Sigmoid colon (tissue), 6 donors: ENCODE measurements at regions not wholly inside any gene's neighbourhood (a gene's known extent, or its start where the extent isn't known, plus 50 kb on each side); places are given as distances from the start of the nearest gene placed in this dataset.

Experiments
- DNase-seq: peaks from one replicate; pipeline ENCODE4 v3.0.0-alpha.2; 2019
- H3K27ac ChIP-seq, 4 donors: fragments of 200-600 bp; sonication (generic); one replicate each; pipeline ENCODE4 v1.5.1; 2016 to 2019; ENCODE audit warnings: mild to moderate bottlenecking in 1 of 4
- H3K27me3 ChIP-seq, 3 donors: fragments of 200-600 bp; sonication (generic); one replicate each; pipeline ENCODE4 v1.5.1; 2019; ENCODE audit warnings: mild to moderate bottlenecking in 1 of 3
- H3K36me3 ChIP-seq, 4 donors: fragments of 200-600 bp; sonication (generic); one replicate each; pipeline ENCODE4 v1.5.1; 2016 to 2019
- H3K4me1 ChIP-seq, 4 donors: fragments of 200-600 bp; sonication (generic); one replicate each; pipeline ENCODE4 v1.5.1; 2017 to 2019
- H3K4me3 ChIP-seq, 4 donors: fragments of 200-600 bp; sonication (generic); one replicate each; pipeline ENCODE4 v1.5.1; 2017 to 2019; ENCODE audit warnings: mild to moderate bottlenecking in 2 of 4, moderate library complexity in 1 of 4
- H3K9me3 ChIP-seq, 4 donors: fragments of 200-600 bp in 3 of 4; sonication (generic) in 3 of 4; one replicate each; pipeline versions ENCODE4 v1.5.1 to v1.6.1; 2013 to 2019
- CTCF ChIP-seq, 4 experiments: fragments of 450-650 bp in 3 of 4; fragments of 200-600 bp in 1 of 4; IDR thresholded peaks; one replicate each; pipeline ENCODE4 v1.5.1; 2016 to 2019; ENCODE audit warnings: antibody characterized with exemption in 4 of 4, mild to moderate bottlenecking in 3 of 4, moderate library complexity in 2 of 4
- EP300 ChIP-seq, 4 donors: sonication (generic); formaldehyde crosslinking; IDR thresholded peaks; one replicate each; pipeline ENCODE4 v1.6.1; 2017; ENCODE audit warnings: antibody characterized with exemption in 4 of 4
- POLR2A ChIP-seq, 2 donors: fragments of 450-650 bp; IDR thresholded peaks; one replicate each; pipeline ENCODE4 v1.6.1; 2016; ENCODE audit warnings: antibody characterized with exemption in 2 of 2, mild to moderate bottlenecking in 2 of 2, moderate library complexity in 2 of 2
- POLR2AphosphoS5 ChIP-seq, 4 donors: sonication (generic); formaldehyde crosslinking; IDR thresholded peaks; one replicate each; pipeline ENCODE4 v1.6.1; 2017; ENCODE audit warnings: antibody characterized with exemption in 4 of 4
- WGBS, 2 donors: extraction: QIAGEN DNeasy Blood & Tissue Kit; methylation state at CpG; one replicate each; pipeline ENCODE4 v1.1.7; 2013; 5-methylcytosine and 5-hydroxymethylcytosine counted together
- intact Hi-C: fragments of 100-400 bp; cut with DNase I; formaldehyde crosslinking; loops from one replicate; pipeline ENCODE4 v1.15.1; 2023
- donor health status: healthy with polysubstance abuse.
- donor health status: healthy.

GRCh38 chr10:61173450-61173849 is 229.5 kb upstream of the RHOBTB1 start:
- Histone ChIP-seq H3K4me3 (no peak overlapping the region), H3K9me3 (no peaks in the 10 kb centered on the region), H3K36me3 (no peaks in the 10 kb centered on the region), H3K27me3 (no peaks in the 10 kb centered on the region), H3K27ac (no peak overlapping the region), H3K4me1 (no peaks in the 10 kb centered on the region)
- 78 to 81% methylated on average over 5 of the region's 5 CpGs for WGBS, 2 donors
- TF ChIP-seq POLR2AphosphoS5 (IDR thresholded peaks at IDR 0.05), result no peak
- TF ChIP-seq EP300 (IDR thresholded peaks at IDR 0.05), result no peak
- no peak for TF ChIP-seq CTCF (IDR thresholded peaks at IDR 0.05)
- no peak for TF ChIP-seq POLR2A (IDR thresholded peaks at IDR 0.05)
- intact Hi-C loops, result no loop called here
- no peak for DNase-seq

GRCh38 chr10:61172182-61172926 is 228.4 kb upstream of the RHOBTB1 start:
- WGBS, 2 donors, result 78 to 86% methylated on average over 5 of the region's 5 CpGs
- Histone ChIP-seq H3K4me3 (no peak overlapping the region), H3K9me3 (peaks cover 0 to 1% (median 0%) of the 10 kb centered on the region in 4 donors), H3K36me3 (no peaks in the 10 kb centered on the region), H3K4me1 (no peaks in the 10 kb centered on the region), H3K27me3 (no peaks in the 10 kb centered on the region), H3K27ac (no peak overlapping the region)
- TF ChIP-seq EP300 (IDR thresholded peaks at IDR 0.05) (no peak), POLR2A (IDR thresholded peaks at IDR 0.05) (no peak), POLR2AphosphoS5 (IDR thresholded peaks at IDR 0.05) (no peak), CTCF (IDR thresholded peaks at IDR 0.05) (no peak)
- no peak for DNase-seq
- intact Hi-C loops, result no loop called here

- Histone ChIP-seq H3K27ac (no peak overlapping the region), H3K4me1 (no peaks in the 10 kb centered on the region), H3K9me3 (peaks cover 0 to 5% (median 0%) of the 10 kb centered on the region in 4 donors), H3K4me3 (no peak overlapping the region), H3K27me3 (no peaks in the 10 kb centered on the region), H3K36me3 (no peaks in the 10 kb centered on the region)
- no peak for DNase-seq
- no peak for TF ChIP-seq CTCF (IDR thresholded peaks at IDR 0.05)
- no peak for TF ChIP-seq POLR2A (IDR thresholded peaks at IDR 0.05)
- no peak for TF ChIP-seq POLR2AphosphoS5 (IDR thresholded peaks at IDR 0.05)
- TF ChIP-seq EP300 (IDR thresholded peaks at IDR 0.05), result no peak
- intact Hi-C loops, result no loop called here
- 90 to 91% methylated on average over 2 of the region's 2 CpGs for WGBS, 2 donors
Observed at GRCh38 chr10:61170594-61170993, 226.6 kb upstream of the RHOBTB1 start.

- no peak for DNase-seq
- Histone ChIP-seq H3K4me1 (peaks cover 0 to 5% (median 0%) of the 10 kb centered on the region in 4 donors), H3K9me3 (peaks cover 0 to 5% (median 0%) of the 10 kb centered on the region in 4 donors), H3K36me3 (no peaks in the 10 kb centered on the region), H3K27me3 (no peaks in the 10 kb centered on the region), H3K27ac (no peak overlapping the region), H3K4me3 (no peak overlapping the region)
- intact Hi-C loops, result no loop called here
- TF ChIP-seq POLR2A (IDR thresholded peaks at IDR 0.05), result no peak
- no peak for TF ChIP-seq CTCF (IDR thresholded peaks at IDR 0.05)
- no peak for TF ChIP-seq EP300 (IDR thresholded peaks at IDR 0.05)
- TF ChIP-seq POLR2AphosphoS5 (IDR thresholded peaks at IDR 0.05), result no peak
Observed at GRCh38 chr10:61169294-61169693, 225.3 kb upstream of the RHOBTB1 start.

- no peaks in the 10 kb centered on the region for H3K36me3 ChIP-seq
- intact Hi-C loops, result no loop called here
- no peaks in the 10 kb centered on the region for H3K27me3 ChIP-seq
- peaks cover 0 to 5% (median 0%) of the 10 kb centered on the region in 4 donors for H3K9me3 ChIP-seq
- WGBS, 2 donors, result 52 to 70% methylated on average over 1 of the region's 1 CpG
- peaks cover 0 to 6% (median 0%) of the 10 kb centered on the region in 4 donors for H3K4me1 ChIP-seq
- no peak overlapping the region for H3K27ac ChIP-seq
- no peak for DNase-seq
- no peak for TF ChIP-seq CTCF (IDR thresholded peaks at IDR 0.05)
- TF ChIP-seq POLR2A (IDR thresholded peaks at IDR 0.05), result no peak
- TF ChIP-seq POLR2AphosphoS5 (IDR thresholded peaks at IDR 0.05), result no peak
- no peak for TF ChIP-seq EP300 (IDR thresholded peaks at IDR 0.05)
- H3K4me3 ChIP-seq, result no peak overlapping the region
Observed at GRCh38 chr10:61166489-61166888, 222.5 kb upstream of the RHOBTB1 start.
